Suprapubic skin (tissue), 4 donors: ENCODE measurements at regions not wholly inside any gene's neighbourhood (a gene's known extent, or its start where the extent isn't known, plus 50 kb on each side); places are given as distances from the start of the nearest gene placed in this dataset.

Experiments used
- DNase-seq, 2 donors: peaks; one replicate each; pipeline ENCODE4 v3.0.0-alpha.2; 2019; ENCODE audit warnings: low spot score in 2 of 2
- H3K27ac ChIP-seq: fragments of 200-600 bp; sonication (generic); one replicate; pipeline ENCODE4 v1.5.1; 2019
- H3K27me3 ChIP-seq: fragments of 200-600 bp; sonication (generic); one replicate; pipeline ENCODE4 v1.5.1; 2019
- H3K36me3 ChIP-seq: fragments of 200-600 bp; sonication (generic); one replicate; pipeline ENCODE4 v1.5.1; 2019
- H3K4me1 ChIP-seq: fragments of 200-600 bp; sonication (generic); one replicate; pipeline ENCODE4 v1.5.1; 2019
- H3K4me3 ChIP-seq: fragments of 200-600 bp; sonication (generic); one replicate; pipeline ENCODE4 v1.5.1; 2019; ENCODE audit warnings: mild to moderate bottlenecking
- H3K9me3 ChIP-seq: fragments of 200-600 bp; sonication (generic); one replicate; pipeline ENCODE4 v1.5.1; 2019
- EP300 ChIP-seq: sonication (generic); formaldehyde crosslinking; IDR thresholded peaks from one replicate; pipeline ENCODE4 v1.6.1; 2017; ENCODE audit warnings: antibody characterized with exemption
- POLR2A ChIP-seq, 2 donors: fragments of 450-650 bp; IDR thresholded peaks; one replicate each; pipeline ENCODE4 v1.6.1; 2017; ENCODE audit warnings: antibody characterized with exemption in 2 of 2, mild to moderate bottlenecking in 2 of 2, moderate library complexity in 2 of 2
- POLR2AphosphoS5 ChIP-seq, 3 donors: sonication (generic); formaldehyde crosslinking; IDR thresholded peaks; one replicate each; pipeline ENCODE4 v1.6.1; 2017; ENCODE audit warnings: antibody characterized with exemption in 3 of 3
- WGBS: methylation state at CpG from one replicate; pipeline ENCODE4 v1.1.5; 2018; 5-methylcytosine and 5-hydroxymethylcytosine counted together
- TF ChIP-seq, protein P1 (sequence below), 2 donors: fragments of 200-600 bp in 1 of 2; fragments of 450-650 bp in 1 of 2; sonication (generic) in 1 of 2; IDR thresholded peaks; one replicate each; pipeline ENCODE4 v1.5.1; 2016 to 2019; ENCODE audit warnings: antibody characterized with exemption in 2 of 2, mild to moderate bottlenecking in 1 of 2, moderate library complexity in 1 of 2

DNA sequence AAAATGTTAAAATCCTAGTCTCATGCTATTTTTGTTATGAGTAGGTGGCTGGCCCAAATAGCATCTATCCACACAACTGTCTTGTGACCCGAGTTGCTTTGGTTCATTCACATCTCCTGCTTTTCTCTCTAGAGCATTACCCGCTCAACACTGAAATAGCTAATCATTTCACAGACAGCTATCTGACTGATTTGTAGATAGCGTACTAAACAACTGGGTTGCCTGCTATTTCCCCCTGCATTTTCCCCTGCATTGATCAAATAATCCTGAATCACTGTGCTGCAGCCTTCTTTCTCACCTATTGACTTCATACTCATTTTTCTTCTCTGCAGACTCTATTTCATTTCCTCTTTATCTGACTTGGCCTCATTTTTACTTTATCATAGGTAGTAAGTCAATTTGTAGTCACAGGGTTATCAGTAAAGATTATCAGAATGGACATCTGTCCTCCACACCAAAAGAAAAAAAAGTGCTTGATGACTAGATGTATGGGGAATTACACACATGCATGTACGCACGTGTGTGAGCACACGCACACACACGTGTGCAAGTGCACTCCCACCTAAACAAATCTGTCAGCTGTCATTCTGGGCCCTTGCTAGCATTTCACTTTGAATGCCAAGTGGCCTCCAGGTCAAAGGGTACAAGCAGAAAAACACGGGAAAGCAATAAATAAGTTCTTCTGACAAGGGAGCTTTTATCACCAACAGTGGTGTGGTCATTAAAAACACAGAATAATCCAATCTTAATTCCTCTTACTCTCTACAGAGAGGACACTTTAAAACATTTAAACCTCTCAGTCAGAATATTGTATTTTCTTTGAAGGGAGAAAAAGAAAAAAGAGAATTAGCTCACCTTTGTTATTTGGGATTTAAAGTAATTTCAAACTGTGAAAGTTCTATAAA, 501.6 kb downstream of the EFNA5 start:
- no peak overlapping the region for H3K4me3 ChIP-seq
- no peaks in the 10 kb centered on the region for H3K4me1 ChIP-seq
- no peaks in the 10 kb centered on the region for H3K9me3 ChIP-seq
- no peak for DNase-seq
- H3K27ac ChIP-seq: no peak overlapping the region
- H3K27me3 ChIP-seq: no peaks in the 10 kb centered on the region
- WGBS: 85% methylated on average over 8 of the region's 8 CpGs
- TF ChIP-seq POLR2AphosphoS5 (IDR thresholded peaks at IDR 0.05) (no peak), POLR2A (IDR thresholded peaks at IDR 0.05) (no peak), EP300 (no peak)
- TF ChIP-seq, protein P1, sequence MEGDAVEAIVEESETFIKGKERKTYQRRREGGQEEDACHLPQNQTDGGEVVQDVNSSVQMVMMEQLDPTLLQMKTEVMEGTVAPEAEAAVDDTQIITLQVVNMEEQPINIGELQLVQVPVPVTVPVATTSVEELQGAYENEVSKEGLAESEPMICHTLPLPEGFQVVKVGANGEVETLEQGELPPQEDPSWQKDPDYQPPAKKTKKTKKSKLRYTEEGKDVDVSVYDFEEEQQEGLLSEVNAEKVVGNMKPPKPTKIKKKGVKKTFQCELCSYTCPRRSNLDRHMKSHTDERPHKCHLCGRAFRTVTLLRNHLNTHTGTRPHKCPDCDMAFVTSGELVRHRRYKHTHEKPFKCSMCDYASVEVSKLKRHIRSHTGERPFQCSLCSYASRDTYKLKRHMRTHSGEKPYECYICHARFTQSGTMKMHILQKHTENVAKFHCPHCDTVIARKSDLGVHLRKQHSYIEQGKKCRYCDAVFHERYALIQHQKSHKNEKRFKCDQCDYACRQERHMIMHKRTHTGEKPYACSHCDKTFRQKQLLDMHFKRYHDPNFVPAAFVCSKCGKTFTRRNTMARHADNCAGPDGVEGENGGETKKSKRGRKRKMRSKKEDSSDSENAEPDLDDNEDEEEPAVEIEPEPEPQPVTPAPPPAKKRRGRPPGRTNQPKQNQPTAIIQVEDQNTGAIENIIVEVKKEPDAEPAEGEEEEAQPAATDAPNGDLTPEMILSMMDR (IDR thresholded peaks at IDR 0.05): no peak
- no peaks in the 10 kb centered on the region for H3K36me3 ChIP-seq

DNA sequence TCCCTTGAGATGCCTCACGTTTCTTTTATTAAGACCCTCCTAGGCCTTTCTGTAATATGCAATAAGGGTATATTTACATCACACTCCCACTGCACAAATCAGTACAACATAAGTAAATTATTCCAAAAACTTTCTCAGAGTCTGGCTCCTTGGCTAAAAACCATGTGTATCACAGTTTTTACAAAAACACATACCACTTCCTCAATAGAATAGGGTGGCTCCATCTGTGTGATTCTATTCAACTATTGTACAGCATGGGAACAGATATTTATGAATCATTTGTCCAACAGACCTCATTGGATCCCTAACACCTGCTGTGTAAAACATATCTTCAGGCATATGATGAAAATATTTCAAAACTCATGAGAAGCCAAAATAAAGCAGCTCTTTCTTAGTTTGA, 502.7 kb downstream of the EFNA5 start:
- Histone ChIP-seq H3K36me3 (no peaks in the 10 kb centered on the region), H3K4me3 (no peak overlapping the region), H3K9me3 (no peaks in the 10 kb centered on the region), H3K4me1 (no peaks in the 10 kb centered on the region), H3K27me3 (no peaks in the 10 kb centered on the region), H3K27ac (no peak overlapping the region)
- 81% methylated on average over 1 of the region's 1 CpG for WGBS
- no peak for DNase-seq
- no peak for TF ChIP-seq POLR2AphosphoS5 (IDR thresholded peaks at IDR 0.05)
- TF ChIP-seq EP300: no peak
- TF ChIP-seq, protein P1 (IDR thresholded peaks at IDR 0.05): no peak
- no peak for TF ChIP-seq POLR2A (IDR thresholded peaks at IDR 0.05)

DNA sequence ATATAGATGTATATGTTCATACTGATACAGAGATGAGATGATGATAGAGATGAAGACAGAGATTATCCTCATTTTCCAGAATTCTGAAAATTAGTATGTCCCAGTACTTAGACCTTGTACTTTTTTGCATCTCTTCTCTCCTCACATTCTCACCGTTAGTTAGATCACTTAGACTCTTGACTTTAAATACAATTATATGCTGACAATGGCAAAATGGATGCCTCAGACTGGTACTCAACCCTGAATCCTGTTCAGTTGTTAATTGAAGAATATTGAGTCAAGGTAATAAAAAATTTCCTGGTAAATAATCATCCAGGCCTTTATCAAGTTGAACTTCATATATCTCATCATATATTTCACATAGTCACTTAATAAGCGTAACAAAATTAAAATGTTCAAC, 505.4 kb downstream of the EFNA5 start:
- 47% methylated on average over 2 of the region's 2 CpGs for WGBS
- Histone ChIP-seq H3K27ac (no peak overlapping the region), H3K9me3 (no peaks in the 10 kb centered on the region), H3K4me3 (no peak overlapping the region), H3K4me1 (no peaks in the 10 kb centered on the region), H3K36me3 (no peaks in the 10 kb centered on the region), H3K27me3 (no peaks in the 10 kb centered on the region)
- TF ChIP-seq, protein P1 (IDR thresholded peaks at IDR 0.05): no peak
- TF ChIP-seq EP300 (no peak), POLR2AphosphoS5 (IDR thresholded peaks at IDR 0.05) (no peak), POLR2A (IDR thresholded peaks at IDR 0.05) (no peak)
- DNase-seq: no peak

DNA sequence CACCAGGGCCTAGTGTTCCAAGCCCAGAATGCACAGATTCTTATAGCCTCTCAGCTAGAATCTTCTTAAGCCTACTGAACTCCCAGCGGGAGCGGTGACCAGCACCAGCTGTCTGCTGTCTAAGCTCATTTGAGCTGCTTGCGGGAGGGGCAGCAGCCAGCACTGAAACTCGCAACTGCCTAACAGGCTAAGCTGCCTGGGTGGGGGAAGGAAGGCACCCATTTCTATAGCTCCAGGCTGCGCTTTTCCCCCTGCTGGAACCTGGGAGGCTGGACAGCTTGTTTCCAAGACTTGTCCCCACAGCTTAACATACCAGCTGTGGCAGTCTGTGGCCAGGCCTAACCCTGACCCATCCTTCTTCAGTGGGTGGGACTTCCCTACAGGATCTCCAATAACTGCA, 512.9 kb downstream of the EFNA5 start:
- Histone ChIP-seq H3K27me3 (no peaks in the 10 kb centered on the region), H3K9me3 (no peaks in the 10 kb centered on the region), H3K36me3 (no peaks in the 10 kb centered on the region), H3K27ac (no peak overlapping the region), H3K4me1 (no peaks in the 10 kb centered on the region), H3K4me3 (no peak overlapping the region)
- 100% methylated on average over 5 of the region's 5 CpGs for WGBS
- DNase-seq: no peak
- TF ChIP-seq POLR2A (IDR thresholded peaks at IDR 0.05): no peak
- TF ChIP-seq, protein P1 (IDR thresholded peaks at IDR 0.05): no peak
- no peak for TF ChIP-seq EP300
- no peak for TF ChIP-seq POLR2AphosphoS5 (IDR thresholded peaks at IDR 0.05)

DNA sequence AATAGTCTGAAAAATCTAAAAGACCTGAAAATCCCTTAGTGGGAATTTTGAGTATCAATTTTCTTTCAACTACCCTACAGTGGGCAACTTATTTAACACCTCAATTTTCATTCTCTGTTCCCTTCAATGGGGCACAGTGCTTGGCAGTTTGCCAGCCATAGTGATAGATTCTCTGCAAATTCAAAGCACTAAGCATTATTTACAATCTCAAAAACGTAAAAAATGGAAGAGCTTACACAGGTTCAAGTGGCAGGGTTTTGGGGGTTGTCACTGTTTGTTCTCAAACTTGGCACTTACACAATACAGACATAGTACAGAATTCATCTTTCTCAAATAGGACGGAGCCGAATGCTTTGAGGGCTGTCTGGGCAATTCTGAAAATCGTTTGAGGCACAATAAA, 515.0 kb downstream of the EFNA5 start:
- WGBS: 76% methylated on average over 4 of the region's 4 CpGs
- H3K9me3 ChIP-seq: no peaks in the 10 kb centered on the region
- H3K36me3 ChIP-seq: no peaks in the 10 kb centered on the region
- no peak overlapping the region for H3K4me3 ChIP-seq
- TF ChIP-seq EP300 (no peak), POLR2A (IDR thresholded peaks at IDR 0.05) (no peak), POLR2AphosphoS5 (IDR thresholded peaks at IDR 0.05) (no peak)
- TF ChIP-seq, protein P1 (IDR thresholded peaks at IDR 0.05): no peak
- H3K27ac ChIP-seq: no peak overlapping the region
- no peaks in the 10 kb centered on the region for H3K4me1 ChIP-seq
- no peak for DNase-seq
- H3K27me3 ChIP-seq: no peaks in the 10 kb centered on the region
